Loucy (cell line): ENCODE measurements at regions not wholly inside any gene's neighbourhood (a gene's known extent, or its start where the extent isn't known, plus 50 kb on each side); places are given as distances from the start of the nearest gene placed in this dataset.

Experiments used
- EZH2phosphoT487 ChIP-seq: fragments of 200-600 bp; IDR thresholded peaks from 2 replicates; pipeline ENCODE4 v1.6.1; 2018; ENCODE audit warnings: antibody characterized with exemption, mild to moderate bottlenecking, moderate library complexity, borderline replicate concordance
- TF ChIP-seq, protein P1 (sequence below): fragments of 200-600 bp; sonication (generic); conservative IDR thresholded peaks from 2 replicates; pipeline ENCODE4 v1.5.1; 2014; ENCODE audit warnings: mild to moderate bottlenecking, antibody characterized with exemption, low read length

- TF ChIP-seq, protein P1, sequence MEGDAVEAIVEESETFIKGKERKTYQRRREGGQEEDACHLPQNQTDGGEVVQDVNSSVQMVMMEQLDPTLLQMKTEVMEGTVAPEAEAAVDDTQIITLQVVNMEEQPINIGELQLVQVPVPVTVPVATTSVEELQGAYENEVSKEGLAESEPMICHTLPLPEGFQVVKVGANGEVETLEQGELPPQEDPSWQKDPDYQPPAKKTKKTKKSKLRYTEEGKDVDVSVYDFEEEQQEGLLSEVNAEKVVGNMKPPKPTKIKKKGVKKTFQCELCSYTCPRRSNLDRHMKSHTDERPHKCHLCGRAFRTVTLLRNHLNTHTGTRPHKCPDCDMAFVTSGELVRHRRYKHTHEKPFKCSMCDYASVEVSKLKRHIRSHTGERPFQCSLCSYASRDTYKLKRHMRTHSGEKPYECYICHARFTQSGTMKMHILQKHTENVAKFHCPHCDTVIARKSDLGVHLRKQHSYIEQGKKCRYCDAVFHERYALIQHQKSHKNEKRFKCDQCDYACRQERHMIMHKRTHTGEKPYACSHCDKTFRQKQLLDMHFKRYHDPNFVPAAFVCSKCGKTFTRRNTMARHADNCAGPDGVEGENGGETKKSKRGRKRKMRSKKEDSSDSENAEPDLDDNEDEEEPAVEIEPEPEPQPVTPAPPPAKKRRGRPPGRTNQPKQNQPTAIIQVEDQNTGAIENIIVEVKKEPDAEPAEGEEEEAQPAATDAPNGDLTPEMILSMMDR = no peak
- no peak for TF ChIP-seq EZH2phosphoT487
Observed at GRCh38 chr6:65818576-65818975, 111.5 kb upstream of the EYS start.
